Caco-2 (cell line): ENCODE measurements at regions not wholly inside any gene's neighbourhood (a gene's known extent, or its start where the extent isn't known, plus 50 kb on each side); places are given as distances from the start of the nearest gene placed in this dataset.

Source experiments
- BruUV-seq: library from RNA; stranded (reverse); fragments of 400-500 nt; replicated peaks from 2 replicates; lab custom pipeline; 2021; lab: Mats Ljungman, UMichigan
- CTCF ChIA-PET: fragments of 300-600 bp; sonication (Branson Sonifier 250); formaldehyde crosslinking; loops from one replicate; lab custom pipeline; 2022; ENCODE audit warnings: antibody characterized with exemption; lab: Charles Lee
- POLR2A ChIA-PET: fragments of 300-600 bp; sonication (Branson Sonifier 250); formaldehyde crosslinking; loops from one replicate; lab custom pipeline; 2022; ENCODE audit warnings: antibody characterized with exemption; lab: Charles Lee
- DNase-seq, 2 experiments: peaks; one replicate each; pipeline versions ENCODE4 v3.0.0 to v3.0.0-alpha.2; 2020 to 2022
- H3K27me3 ChIP-seq: replicated peaks from 2 replicates; pipeline ENCODE4 v1.6.0; 2011; ENCODE audit warnings: low read length; ENCODE audit not compliant: control insufficient read depth, insufficient read depth
- H3K36me3 ChIP-seq: 2 replicates; pipeline ENCODE4 v1.5.1; 2011; ENCODE audit warnings: low read length; ENCODE audit not compliant: control insufficient read depth, insufficient read depth
- H3K4me1 ChIP-seq: fragments of 250-450 bp; sonication (Bioruptor Pico); 2 replicates; pipeline ENCODE4 v1.5.1; 2020; ENCODE audit warnings: mild to moderate bottlenecking
- H3K4me3 ChIP-seq: 2 replicates; pipeline ENCODE4 v1.5.1; 2011; ENCODE audit warnings: low read depth, mild to moderate bottlenecking, control low read depth, low read length
- H3K9me3 ChIP-seq: fragments of 250-450 bp; sonication (Bioruptor Pico); 2 replicates; pipeline ENCODE4 v1.5.1; 2020; ENCODE audit warnings: mild to moderate bottlenecking, moderate library complexity
- H3K27ac Mint-ChIP-seq: one replicate; pipeline ENCODE4 v1.8.0; 2022; ENCODE audit warnings: mixed read lengths; ENCODE audit not compliant: unreplicated experiment
- H3K27me3 Mint-ChIP-seq: one replicate; pipeline ENCODE4 v1.8.0; 2022; ENCODE audit warnings: mixed read lengths; ENCODE audit not compliant: insufficient read depth, unreplicated experiment
- H3K36me3 Mint-ChIP-seq: one replicate; pipeline ENCODE4 v1.8.0; 2022; ENCODE audit warnings: mild to moderate bottlenecking, mixed read lengths; ENCODE audit not compliant: insufficient read depth, unreplicated experiment
- H3K4me1 Mint-ChIP-seq: one replicate; pipeline ENCODE4 v1.8.0; 2022; ENCODE audit warnings: low read depth, mixed read lengths; ENCODE audit not compliant: unreplicated experiment
- H3K4me3 Mint-ChIP-seq: one replicate; pipeline ENCODE4 v1.8.0; 2022; ENCODE audit warnings: mild to moderate bottlenecking, moderate library complexity, mixed read lengths; ENCODE audit not compliant: unreplicated experiment
- H3K9me3 Mint-ChIP-seq: one replicate; pipeline ENCODE4 v1.8.0; 2022; ENCODE audit warnings: mixed read lengths; ENCODE audit not compliant: unreplicated experiment
- intact Hi-C: fragments of 100-400 bp; cut with micrococcal nuclease; formaldehyde crosslinking; loops from one replicate; pipeline ENCODE4 v1.10.0; 2022; ENCODE audit not compliant: unreplicated experiment
- TF ChIP-seq, protein P1 (sequence below), 2 experiments: fragments of 200-600 bp in 1 of 2; IDR thresholded peaks; 1 replicate in 1 of 2; 2 replicates in 1 of 2; pipeline versions ENCODE4 v1.5.1 to v1.8.0; 2011 to 2022; ENCODE audit warnings: antibody characterized with exemption in 1 of 2, control low read depth in 1 of 2, inconsistent platforms in 1 of 2, low read depth in 1 of 2, low read length in 1 of 2, mild to moderate bottlenecking in 1 of 2, moderate library complexity in 1 of 2; ENCODE audit not compliant: insufficient read depth in 1 of 2, severe bottlenecking in 1 of 2, unreplicated experiment in 1 of 2

DNA sequence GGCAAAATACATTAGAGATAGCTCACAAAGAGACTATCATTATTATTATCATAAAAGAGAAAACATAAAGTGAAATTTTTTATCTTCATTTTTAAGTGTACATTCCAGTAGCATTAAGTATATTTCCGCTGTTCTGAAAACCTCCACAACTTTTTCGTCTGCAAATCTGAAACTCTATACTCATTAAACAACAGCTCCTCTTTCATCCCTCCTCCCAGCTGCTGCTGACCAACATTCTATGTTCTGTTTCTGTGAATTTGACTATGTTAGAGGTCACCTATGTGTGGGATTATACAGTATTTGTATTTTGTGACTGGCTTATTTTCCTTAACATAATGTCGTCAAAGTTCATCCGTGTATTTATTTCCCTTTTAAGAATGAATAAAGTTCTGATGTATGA, 429.3 kb upstream of the TPK1 start:
- DNase-seq: no peak
- Mint-ChIP-seq H3K4me3 (no peak overlapping the region), H3K9me3 (peaks cover 13% of the 10 kb centered on the region), H3K27me3 (peaks cover 3% of the 10 kb centered on the region), H3K27ac (no peak overlapping the region), H3K36me3 (no peaks in the 10 kb centered on the region), H3K4me1 (no peaks in the 10 kb centered on the region)
- BruUV-seq: no TSS peak
- Histone ChIP-seq H3K27me3 (no peaks in the 10 kb centered on the region), H3K4me3 (no peak overlapping the region), H3K36me3 (no peaks in the 10 kb centered on the region), H3K4me1 (no peaks in the 10 kb centered on the region), H3K9me3 (no peaks in the 10 kb centered on the region)
- intact Hi-C loops: no loop called here
- TF ChIP-seq, protein P1, sequence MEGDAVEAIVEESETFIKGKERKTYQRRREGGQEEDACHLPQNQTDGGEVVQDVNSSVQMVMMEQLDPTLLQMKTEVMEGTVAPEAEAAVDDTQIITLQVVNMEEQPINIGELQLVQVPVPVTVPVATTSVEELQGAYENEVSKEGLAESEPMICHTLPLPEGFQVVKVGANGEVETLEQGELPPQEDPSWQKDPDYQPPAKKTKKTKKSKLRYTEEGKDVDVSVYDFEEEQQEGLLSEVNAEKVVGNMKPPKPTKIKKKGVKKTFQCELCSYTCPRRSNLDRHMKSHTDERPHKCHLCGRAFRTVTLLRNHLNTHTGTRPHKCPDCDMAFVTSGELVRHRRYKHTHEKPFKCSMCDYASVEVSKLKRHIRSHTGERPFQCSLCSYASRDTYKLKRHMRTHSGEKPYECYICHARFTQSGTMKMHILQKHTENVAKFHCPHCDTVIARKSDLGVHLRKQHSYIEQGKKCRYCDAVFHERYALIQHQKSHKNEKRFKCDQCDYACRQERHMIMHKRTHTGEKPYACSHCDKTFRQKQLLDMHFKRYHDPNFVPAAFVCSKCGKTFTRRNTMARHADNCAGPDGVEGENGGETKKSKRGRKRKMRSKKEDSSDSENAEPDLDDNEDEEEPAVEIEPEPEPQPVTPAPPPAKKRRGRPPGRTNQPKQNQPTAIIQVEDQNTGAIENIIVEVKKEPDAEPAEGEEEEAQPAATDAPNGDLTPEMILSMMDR (IDR thresholded peaks at IDR 0.05; ENCODE audit: insufficient read depth in 1 of 2, low read depth in 1 of 2, low read length in 1 of 2, severe bottlenecking in 1 of 2, unreplicated experiment in 1 of 2): no peak
- CTCF ChIA-PET: no interaction called here
- POLR2A ChIA-PET: no interaction called here

DNA sequence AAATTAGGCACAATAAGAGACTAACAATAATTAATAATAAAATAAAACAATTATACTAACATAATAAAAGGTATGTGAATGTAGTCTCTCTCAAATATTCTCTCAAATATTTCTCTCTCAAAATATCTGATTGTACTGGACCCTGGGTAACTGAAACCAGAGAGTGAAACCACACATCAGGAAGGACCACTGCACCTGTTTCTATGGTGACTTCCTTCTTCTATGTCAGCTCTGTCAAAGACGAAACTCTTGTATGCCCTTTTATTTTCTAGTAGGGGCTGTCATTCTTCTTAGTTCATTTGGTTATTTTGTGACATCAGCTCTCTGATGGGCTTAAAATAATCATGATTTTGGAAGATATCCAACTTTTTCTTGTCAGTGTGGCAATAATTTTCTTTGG, 428.0 kb upstream of the TPK1 start:
- Histone ChIP-seq H3K4me3 (no peak overlapping the region), H3K9me3 (no peaks in the 10 kb centered on the region), H3K4me1 (no peaks in the 10 kb centered on the region), H3K36me3 (no peaks in the 10 kb centered on the region), H3K27me3 (no peaks in the 10 kb centered on the region)
- no TSS peak for BruUV-seq
- no peak for DNase-seq
- ChIA-PET CTCF (no interaction called here), POLR2A (no interaction called here)
- Mint-ChIP-seq H3K27me3 (peaks cover 3% of the 10 kb centered on the region), H3K4me3 (no peak overlapping the region), H3K27ac (no peak overlapping the region), H3K9me3 (peaks cover 19% of the 10 kb centered on the region), H3K36me3 (no peaks in the 10 kb centered on the region), H3K4me1 (no peaks in the 10 kb centered on the region)
- TF ChIP-seq, protein P1 (IDR thresholded peaks at IDR 0.05; ENCODE audit: insufficient read depth in 1 of 2, low read depth in 1 of 2, low read length in 1 of 2, severe bottlenecking in 1 of 2, unreplicated experiment in 1 of 2): no peak
- intact Hi-C loops: no loop called here

DNA sequence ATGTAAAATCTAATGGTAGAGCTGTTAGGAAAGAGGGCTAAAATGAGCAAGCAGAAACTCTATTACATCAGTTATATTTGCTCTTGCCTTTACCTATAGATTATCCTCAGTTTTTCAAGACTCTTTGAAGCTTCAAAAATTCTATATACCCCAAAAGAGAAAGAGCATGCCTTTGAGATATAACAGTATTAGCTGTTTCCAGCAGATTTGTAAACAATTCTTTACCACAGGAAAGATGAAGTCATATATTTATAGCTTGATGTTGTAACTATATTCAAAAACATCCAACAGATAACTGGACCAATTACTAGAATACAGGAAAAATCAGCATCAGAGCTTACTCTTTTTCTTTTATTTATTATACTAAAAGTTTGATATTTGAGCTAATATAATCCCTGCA, 416.2 kb upstream of the TPK1 start:
- H3K4me3 Mint-ChIP-seq: no peak overlapping the region
- BruUV-seq: no TSS peak
- TF ChIP-seq, protein P1 (IDR thresholded peaks at IDR 0.05; ENCODE audit: insufficient read depth in 1 of 2, low read depth in 1 of 2, low read length in 1 of 2, severe bottlenecking in 1 of 2, unreplicated experiment in 1 of 2): no peak

More for the DNA sequence above, 416.2 kb upstream of the TPK1 start:
- no peaks in the 10 kb centered on the region for H3K4me1 ChIP-seq
- no peaks in the 10 kb centered on the region for H3K27me3 ChIP-seq
- H3K36me3 ChIP-seq: no peaks in the 10 kb centered on the region
- H3K4me3 ChIP-seq: no peak overlapping the region
- Mint-ChIP-seq H3K4me1 (no peaks in the 10 kb centered on the region), H3K9me3 (no peaks in the 10 kb centered on the region), H3K36me3 (no peaks in the 10 kb centered on the region), H3K27ac (no peak overlapping the region), H3K27me3 (no peaks in the 10 kb centered on the region)
- intact Hi-C loops: no loop called here
- CTCF ChIA-PET: no interaction called here
- POLR2A ChIA-PET: no interaction called here
- DNase-seq: no peak
- H3K9me3 ChIP-seq: no peaks in the 10 kb centered on the region
